RWPE1 (cell line): ENCODE measurements at regions not wholly inside any gene's neighbourhood (a gene's known extent, or its start where the extent isn't known, plus 50 kb on each side); places are given as distances from the start of the nearest gene placed in this dataset.

Source experiments
- CTCF ChIA-PET: fragments of 350-600 bp; sonication (Branson Sonifier 250); formaldehyde crosslinking; extraction: SDS; loops from one replicate; lab custom pipeline; 2021; lab: Yijun Ruan, JAX
- POLR2A ChIA-PET: fragments of 400-600 bp; formaldehyde crosslinking; extraction: SDS; loops from one replicate; lab custom pipeline; 2020; ENCODE audit warnings: antibody characterized with exemption; ENCODE audit not compliant: low non-redundant PET; lab: Yijun Ruan, JAX
- DNase-seq: peaks from one replicate; pipeline ENCODE4 v3.0.0; 2012; ENCODE audit warnings: low spot score
- H3K27ac ChIP-seq: fragments of 450-650 bp; 2 replicates; pipeline ENCODE4 v1.5.1; 2017
- CTCF ChIP-seq: fragments of 450-650 bp; conservative IDR thresholded peaks from 2 replicates; pipeline ENCODE4 v1.5.1; 2017; ENCODE audit warnings: low read depth, mild to moderate bottlenecking

GRCh38 chr21:19922122-19922521, 1076.1 kb upstream of the NCAM2 start:
- CTCF ChIA-PET: interaction anchor here (0.6 kb wide), 1 partner anchor 11 kb away, joined by 3 read pairs; no protein-coding TSS in a partner anchor
- POLR2A ChIA-PET: no interaction called here

DNA sequence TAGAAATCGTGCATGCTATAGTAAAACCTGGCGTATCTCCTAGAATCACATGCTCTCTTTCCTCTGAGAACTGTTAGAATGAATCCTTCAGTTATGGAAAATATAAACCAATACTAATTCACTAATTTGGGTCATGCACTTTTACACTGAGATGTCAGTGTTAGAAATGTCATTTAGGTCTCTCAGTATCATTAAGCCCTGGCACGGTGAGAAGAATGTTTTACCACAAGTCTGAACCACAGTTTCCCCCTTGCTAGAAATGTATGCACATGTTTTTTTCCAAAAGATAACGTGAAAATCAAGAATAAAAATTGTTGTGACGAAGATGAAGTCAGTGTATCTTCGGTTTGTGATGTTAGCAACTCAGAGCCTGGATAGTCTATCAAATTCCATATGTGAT, 1062.7 kb upstream of the NCAM2 start:
- no peak for DNase-seq
- ChIA-PET POLR2A (no interaction called here), CTCF (no interaction called here)
- H3K27ac ChIP-seq: no peak overlapping the region
- TF ChIP-seq CTCF: no peak

More at GRCh38 chr21:19922122-19922521, 1076.1 kb upstream of the NCAM2 start:
- DNase-seq: no peak
- no peak for TF ChIP-seq CTCF
- H3K27ac ChIP-seq: no peak overlapping the region

DNA sequence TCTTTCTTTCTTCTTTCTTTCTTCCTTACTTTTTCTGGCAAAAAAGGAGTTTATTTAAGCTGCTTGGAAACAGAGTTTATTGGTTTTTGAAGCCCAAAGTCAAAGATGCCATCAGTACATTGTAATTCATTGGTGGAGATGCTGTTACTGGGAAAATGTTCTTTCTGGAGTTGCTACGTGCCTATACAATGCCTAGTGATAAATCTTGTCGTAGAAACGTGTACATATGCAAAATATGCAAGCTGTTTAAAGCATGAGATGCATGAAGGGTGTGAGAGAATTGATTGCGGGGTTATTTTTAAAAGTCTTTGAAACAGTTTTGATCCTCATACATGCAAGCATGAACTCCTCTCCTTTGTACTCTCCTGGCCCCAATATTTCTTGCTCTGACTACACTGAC, 1060.6 kb upstream of the NCAM2 start:
- no peak for TF ChIP-seq CTCF
- no peak for DNase-seq
- H3K27ac ChIP-seq: no peak overlapping the region
- POLR2A ChIA-PET: interaction anchor here (0.7 kb wide), 1 partner anchor 994 kb away, joined by 3 read pairs; no protein-coding TSS in a partner anchor
- CTCF ChIA-PET: no interaction called here

- no peak for DNase-seq
- H3K27ac ChIP-seq: no peak overlapping the region
- POLR2A ChIA-PET: no interaction called here
- CTCF ChIA-PET: no interaction called here
- no peak for TF ChIP-seq CTCF
Measured at GRCh38 chr21:19941626-19942025, 1056.6 kb upstream of the NCAM2 start.

DNA sequence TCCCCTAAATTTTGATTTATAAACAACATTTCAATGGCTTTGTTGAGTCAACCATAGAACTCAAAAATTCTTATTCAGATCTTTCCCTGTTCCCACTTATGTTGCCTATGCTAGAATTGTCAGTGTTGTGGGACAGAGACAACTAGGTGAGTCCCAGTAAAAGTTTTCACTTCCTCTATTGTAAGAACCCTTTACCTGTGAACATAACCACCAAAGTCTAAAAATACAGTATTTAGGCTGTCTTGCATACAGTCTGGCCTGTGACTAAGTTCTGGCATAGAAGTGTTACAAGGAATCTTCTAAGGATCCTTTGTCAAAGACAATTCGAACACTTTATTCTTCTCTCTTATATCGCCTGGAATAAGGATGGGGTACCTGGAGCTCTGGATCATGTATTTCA, 1047.9 kb upstream of the NCAM2 start:
- DNase-seq: no peak
- no peak for TF ChIP-seq CTCF
- no peak overlapping the region for H3K27ac ChIP-seq
- POLR2A ChIA-PET: no interaction called here
- CTCF ChIA-PET: no interaction called here

DNA sequence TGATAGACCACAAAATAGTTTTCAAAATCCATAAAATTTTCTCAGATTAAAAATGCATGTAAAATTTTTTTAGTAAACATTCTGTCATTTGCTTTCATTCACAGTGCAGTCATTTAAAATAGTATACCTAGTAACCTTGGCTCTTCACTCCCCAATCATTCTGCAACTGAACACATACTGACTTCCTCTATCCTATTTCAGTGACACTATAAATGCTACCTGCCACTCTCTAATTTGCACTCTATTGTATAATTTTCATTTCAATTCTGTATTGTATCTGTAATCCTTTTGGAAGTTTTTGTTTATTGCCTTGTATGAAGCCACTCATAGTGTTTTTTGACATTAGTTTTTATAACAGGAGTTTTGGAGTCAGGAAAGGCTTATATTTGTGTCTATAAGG, 1029.1 kb upstream of the NCAM2 start:
- no peak overlapping the region for H3K27ac ChIP-seq
- POLR2A ChIA-PET: no interaction called here
- CTCF ChIA-PET: interaction anchor here (0.6 kb wide), 1 partner anchor 403 kb away, joined by 3 read pairs; no protein-coding TSS in a partner anchor
- no peak for DNase-seq
- TF ChIP-seq CTCF: no peak

- H3K27ac ChIP-seq: no peak overlapping the region
- TF ChIP-seq CTCF: no peak
- POLR2A ChIA-PET: no interaction called here
- CTCF ChIA-PET: interaction anchor here (0.5 kb wide), 1 partner anchor 408 kb away, joined by 3 read pairs; no protein-coding TSS in a partner anchor
- peak; percentile 10 for DNase-seq
Measured at GRCh38 chr21:19981938-19982337, 1016.3 kb upstream of the NCAM2 start.
